GM21723 (cell line): ENCODE measurements at regions not wholly inside any gene's neighbourhood (a gene's known extent, or its start where the extent isn't known, plus 50 kb on each side); places are given as distances from the start of the nearest gene placed in this dataset.
"Not testable (repeated sequence)": the region's sequence is repeated elsewhere in the genome, so short reads cannot be mapped to it uniquely, and the experiment has no call there.

Source experiments
- ATAC-seq: cut with Tn5 transposase; IDR thresholded peaks from one replicate; pipeline ENCODE4 v1.9.1; 2021; ENCODE audit warnings: mild to moderate bottlenecking, moderate library complexity; ENCODE audit not compliant: unreplicated experiment

DNA sequence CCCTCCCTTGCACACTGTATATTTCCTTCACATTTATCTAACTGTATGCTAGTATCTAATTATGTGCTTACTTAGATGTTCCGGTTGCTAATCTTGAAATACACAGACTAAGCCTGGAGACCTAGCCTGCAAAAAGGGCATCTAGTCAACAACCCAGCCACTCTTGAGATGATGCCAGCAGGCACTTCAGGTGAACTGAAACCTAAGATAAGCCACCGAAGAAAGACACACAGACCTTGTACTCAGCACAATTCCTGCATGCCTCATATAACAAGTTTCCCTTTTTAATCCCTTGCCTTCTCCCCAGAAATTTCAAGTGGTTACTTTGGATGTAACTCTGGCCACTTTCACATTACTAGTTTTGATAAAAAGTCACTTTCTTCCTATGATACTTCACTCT, 2506.6 kb downstream of the ARAP2 start:
- no peak for ATAC-seq

DNA sequence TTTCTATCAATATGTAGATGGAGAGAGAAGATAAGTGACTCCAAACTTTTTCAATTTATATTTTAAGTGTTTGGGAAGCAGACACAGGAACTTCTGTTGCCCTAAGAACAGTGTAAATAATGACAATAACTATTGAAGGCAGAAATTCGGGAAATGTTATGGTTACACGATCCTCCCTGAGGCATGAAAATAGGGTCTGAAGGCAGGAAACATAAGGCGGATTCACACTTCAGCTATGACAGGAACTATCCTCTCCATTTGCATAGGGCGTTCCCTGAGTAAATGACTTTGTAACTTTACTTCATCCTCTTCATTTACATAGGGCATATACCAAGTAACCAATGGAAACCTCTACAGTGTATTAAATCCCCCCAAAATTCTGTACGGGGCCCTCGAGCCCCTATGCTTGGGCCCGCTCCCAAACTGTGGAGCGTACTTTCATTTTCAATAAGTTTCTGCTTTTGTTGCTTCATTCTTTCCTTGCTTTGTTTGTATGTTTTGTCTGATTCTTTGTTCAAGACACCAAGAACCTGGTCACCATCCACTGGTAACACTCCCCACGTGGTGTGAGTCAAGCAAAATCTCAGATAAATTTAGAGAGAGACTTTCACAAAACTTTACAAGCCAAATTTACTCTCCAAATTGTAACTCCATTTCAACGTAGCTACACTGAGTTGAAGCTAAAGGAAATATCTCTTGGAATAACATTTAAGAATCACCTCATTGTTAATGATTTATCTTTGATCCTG, 2504.3 kb downstream of the ARAP2 start:
- ATAC-seq: no peak

DNA sequence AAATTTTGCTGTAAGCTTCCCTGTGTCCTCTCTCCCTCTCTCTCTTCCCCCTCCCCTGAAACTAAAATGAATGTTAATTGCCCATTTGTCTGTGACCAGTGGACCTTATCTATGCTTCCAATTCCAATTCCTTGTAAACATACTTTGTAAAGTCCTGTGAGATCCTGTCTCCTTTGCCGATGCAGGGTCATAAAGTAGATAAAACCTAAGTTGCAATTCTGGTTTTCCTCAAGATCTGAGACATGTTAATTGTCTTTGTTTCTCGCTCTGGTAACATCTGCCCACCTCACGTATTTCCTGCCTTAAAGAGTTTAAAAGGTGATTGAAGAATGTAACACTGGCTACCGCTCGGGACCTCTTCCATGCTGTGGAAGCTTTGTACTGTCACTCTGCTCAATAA, 2503.4 kb downstream of the ARAP2 start:
- ATAC-seq: not testable (repeated sequence)

DNA sequence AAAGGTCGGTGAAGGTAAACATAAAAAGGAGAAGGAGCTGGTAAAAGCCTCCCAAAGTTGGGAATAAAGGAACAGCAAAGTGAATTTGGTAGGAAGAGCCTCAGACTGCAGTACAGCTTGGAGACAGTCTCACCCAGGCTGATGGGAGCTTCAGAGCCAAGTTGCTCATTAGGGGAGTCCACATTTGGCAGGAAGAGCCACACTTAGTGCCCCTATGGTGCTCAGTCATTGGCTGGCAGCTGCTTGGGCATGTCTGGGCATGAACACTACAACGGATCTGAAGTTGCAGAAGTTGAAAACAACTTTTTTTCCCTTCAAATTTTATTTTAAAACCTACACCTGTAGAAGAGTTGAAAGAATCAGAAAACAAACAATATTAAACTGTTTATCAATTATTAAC, 2497.3 kb downstream of the ARAP2 start:
- ATAC-seq: peak; percentile 62

DNA sequence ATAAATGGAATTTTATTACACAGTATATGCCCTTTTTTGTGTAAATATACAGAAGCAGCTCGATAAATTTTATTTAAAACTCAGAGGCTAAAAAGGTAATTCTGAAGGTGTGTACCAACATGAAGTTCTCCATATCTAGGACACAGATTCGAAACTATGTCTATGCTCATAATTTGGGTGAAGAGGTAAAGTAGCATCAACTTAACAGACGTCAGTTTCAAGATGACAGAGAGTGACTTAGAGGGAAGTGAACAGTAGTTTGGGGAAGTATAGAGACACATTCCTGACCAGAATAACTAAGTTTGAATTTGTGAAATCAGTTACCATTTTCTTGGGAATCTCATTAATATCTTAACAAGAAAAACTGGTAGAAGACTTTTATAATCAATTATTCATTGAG, 2493.3 kb downstream of the ARAP2 start:
- no peak for ATAC-seq

DNA sequence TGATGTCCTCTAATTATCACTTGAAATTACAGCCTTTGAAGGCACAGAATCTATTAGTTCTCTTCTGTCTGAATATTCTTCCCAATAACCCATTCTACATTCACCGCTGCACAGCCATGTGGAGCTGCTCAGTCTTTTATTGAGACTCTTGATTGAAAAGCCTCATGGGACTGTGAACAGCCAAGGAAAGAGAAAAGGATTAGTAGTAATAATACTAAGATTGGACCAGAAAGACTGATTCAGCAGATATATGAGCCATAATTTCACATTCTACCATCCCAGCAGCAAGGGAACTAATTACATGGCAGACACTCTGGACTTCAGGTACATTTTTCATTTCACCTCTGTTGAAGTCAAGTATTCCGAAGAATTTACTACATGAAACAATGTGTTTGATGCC, 2471.7 kb downstream of the ARAP2 start:
- ATAC-seq: no peak

DNA sequence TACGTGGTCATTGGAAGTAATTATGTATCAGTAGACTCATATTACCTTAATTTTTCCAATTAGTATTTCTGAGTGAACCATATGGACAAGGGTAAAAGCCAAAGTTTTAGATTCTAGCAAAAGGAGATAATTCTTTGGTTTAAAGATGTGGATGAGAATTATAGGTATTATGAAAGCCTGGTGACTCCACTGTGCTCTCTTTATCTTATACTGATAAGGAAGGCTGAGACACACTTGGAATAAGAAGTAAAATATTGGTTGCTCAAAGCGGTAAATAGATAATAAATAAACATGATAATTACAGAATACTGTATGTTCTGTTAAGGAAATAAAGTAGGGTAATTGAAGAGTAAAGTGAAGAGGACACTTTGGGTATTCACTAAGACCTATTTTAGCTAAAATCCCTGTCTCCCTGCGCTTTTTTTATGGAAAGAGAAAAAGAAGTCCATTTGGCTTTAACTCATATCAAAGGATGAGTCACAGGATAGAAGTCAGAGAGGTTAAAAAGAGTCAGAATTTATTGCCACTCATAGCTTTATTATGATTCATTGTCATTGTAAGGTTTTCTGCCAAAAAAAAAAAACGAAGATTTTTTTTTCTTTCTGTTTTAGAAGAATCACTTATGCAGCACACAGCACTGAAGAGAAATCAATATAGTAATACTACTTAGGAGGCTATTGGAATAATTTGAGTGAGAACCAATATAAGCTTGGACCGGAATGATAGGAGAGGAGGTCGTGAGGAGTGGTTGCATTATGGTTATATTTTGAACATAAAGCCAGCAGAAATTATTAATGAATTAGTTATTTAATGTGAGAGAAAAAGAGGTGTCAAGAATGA, 2463.1 kb downstream of the ARAP2 start:
- no peak for ATAC-seq

DNA sequence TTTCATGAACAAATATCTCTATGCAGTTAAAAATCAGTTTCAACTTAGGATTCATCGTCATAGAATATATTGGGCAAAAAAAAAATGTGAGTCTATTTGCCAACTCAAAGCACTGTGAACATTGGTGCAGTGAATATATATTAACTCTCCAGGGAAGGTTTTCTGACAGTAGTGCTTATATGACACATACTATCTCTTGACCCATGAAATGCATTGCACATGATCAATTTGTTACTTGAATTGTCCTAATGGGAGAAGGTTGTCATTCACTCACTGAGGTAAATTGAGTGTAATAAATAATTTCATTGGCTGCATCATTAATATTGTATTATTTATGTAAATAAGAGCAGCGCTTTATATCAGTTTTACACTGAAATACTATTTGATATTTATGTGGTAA, 2458.5 kb downstream of the ARAP2 start:
- no peak for ATAC-seq

DNA sequence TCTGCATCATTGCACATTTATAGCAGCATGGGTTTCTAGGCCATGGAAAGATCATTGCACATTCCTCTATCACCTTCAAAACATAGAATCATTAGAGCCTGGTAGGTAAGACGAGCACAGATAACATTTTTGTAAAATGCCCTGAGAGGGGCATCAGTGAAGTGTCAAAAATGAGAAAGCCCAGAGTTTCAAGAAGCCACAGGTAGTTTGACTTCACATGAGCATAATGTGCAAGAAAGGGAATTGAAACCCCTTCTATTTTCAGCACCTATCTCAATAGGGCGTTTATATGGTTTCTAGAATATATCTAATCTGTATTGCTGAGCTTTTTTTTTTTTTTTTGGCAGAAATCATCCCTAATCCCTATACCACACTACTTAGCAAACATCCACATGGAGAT, 2441.7 kb downstream of the ARAP2 start:
- no peak for ATAC-seq

DNA sequence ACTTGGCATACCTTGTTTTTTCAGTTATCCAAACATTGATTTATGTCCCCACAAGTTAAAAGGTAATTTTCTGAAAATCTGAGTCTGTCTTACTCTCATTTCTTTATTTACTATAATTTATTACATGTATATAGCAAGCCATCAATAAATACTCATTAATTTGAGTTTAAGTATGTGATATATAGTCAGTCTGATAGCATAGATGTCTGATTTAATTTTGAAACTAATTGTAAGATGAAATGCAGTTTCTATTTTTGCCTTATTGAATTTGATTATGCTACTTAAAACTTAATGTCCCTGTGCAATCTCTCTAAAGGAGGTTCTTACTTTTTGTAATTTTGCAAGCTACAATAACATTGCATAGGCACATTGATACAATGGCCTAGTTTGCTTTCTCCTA, 2418.6 kb downstream of the ARAP2 start:
- ATAC-seq: no peak

DNA sequence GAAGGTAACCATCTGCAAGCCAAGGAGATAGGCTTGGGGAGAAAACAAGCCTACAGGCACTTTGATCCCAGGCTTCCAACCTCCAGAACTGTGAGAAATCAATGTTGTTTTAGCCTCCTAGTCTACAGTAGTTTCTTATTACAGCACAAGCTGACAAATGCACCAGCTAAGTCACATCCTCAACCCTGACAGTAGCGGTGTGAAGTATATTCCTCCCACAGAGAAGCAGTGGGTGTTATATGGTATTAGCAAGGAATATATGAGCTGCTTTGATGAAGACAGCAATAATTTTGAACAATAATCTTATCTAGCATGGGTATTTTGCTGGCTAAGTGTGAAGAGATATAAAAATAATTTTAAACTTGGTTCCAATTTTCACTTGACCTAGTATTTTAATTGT, 2415.0 kb downstream of the ARAP2 start:
- ATAC-seq: not testable (repeated sequence)

DNA sequence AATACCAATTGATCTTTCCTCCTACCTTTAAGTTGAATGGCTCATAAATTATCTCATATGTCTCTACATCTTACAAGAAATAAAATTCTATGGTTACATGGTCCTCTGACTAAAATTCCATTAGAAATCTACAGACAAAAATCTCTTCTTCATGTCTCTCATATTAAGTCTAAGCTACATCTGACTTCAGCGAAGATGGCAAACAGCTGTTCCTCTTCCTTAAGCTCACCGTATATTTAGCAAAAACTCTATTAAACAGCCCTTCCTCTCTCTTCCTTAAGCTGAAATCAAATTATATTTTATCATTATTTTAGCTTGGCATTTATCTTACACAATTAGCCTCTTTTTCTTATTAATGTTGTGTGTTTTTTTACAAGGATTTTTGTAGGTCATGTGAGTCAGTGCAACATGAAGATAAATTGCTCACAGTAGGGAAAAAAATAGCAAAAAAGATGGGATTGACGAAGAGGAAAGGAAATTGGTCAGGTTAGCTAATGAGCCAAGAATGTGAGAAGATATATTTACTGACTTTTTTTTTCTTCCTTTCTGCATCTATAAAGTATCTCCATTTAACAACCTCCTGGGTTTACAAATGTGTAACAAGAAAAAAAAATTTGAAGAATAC, 2412.8 kb downstream of the ARAP2 start:
- no peak for ATAC-seq

DNA sequence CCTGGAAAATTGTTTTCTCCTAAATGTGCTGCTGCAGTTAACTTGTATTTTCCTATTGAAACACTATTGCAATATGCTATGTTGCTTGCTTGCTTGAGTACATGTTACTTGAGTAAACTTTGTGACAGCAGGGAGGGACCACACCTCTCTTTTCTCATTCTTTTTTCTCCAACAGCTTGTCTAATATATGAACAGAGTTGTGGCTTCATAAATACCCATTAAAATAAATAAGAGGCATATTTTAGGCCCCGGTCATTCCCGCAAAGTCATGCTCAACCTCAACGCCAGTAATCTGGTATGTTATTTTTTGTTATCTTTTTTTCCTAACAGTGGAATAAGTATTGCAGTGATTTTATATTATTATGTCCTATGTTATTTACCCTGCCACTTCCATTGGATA, 2408.6 kb downstream of the ARAP2 start:
- not testable (repeated sequence) for ATAC-seq

DNA sequence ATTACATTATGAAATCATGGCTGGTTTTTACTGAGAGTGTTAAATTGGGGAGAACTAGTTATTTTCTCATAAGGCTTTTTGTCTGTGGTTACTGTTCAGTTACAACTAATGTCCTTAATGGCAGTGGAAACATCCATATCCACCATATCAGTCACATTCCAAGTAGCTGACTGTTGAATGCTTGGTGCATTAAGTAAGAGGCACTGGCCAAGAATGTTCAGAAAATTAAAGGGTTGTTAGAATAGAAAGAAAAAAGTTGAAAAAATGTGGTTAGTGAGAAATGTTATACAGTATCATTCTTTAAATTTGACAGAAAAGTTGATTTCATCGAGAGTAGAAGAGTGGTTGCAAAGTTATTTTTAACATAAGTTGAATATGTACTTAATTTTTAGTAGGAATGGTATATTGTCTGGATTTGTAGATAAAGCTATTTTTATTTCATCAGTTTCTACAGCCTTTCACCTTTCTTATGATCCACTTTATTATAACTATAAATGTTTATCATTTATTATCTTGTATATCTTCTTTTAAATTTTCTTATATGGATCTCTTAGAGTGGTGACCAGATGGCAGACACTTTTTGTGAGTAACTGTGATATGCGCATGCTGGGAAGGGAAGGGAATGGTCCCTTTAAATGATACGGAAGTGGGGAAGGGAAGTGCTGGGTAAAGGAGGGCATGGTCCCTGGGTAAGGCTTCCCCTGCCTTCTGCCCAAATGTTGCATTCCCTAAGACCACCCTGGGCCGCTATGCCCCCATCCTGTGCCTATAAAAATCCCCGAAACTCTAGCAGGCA, 2407.1 kb downstream of the ARAP2 start:
- no peak for ATAC-seq

DNA sequence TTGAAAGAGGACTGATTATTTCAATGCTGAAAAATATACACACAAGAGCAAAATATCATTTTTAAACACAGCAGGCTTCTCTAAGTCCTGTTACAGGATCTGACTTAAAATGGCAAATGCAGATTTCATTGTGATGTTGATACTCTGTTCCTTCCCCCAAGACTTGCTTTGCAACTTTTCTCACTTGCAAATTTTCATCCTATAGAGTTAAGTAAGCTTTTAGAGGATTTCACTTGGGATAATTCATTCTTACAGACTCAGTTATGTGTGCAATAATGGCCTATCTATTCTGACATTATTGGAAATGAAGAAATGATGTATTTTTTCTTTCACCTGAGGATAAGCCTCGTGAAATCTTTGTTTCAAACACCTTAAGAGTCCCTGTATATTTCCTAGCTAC, 2403.2 kb downstream of the ARAP2 start:
- no peak for ATAC-seq

DNA sequence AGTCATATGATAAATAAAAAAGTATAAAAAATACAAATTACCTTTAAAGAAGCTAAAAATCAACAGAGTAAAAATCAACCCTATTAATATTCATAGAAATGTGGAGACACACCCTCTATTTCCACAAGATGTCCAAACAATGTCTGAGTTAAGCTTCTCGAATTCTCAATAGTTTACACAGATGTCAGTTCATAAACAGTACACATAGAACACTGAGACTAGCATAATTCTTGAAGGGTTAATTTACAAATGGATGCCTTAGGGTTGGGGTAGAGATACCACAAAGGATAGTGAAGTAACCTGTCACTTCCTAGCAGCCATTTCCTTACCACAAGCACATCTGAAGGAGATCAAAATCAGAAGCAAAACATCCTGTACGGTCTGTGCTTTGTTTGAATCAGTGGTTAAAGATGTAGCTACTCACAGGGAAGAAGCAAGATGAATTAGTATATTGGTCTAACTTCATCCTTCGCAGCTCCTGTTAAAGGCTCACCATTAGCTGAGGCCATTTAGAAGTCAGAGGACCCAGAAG, 2393.9 kb downstream of the ARAP2 start:
- no peak for ATAC-seq

DNA sequence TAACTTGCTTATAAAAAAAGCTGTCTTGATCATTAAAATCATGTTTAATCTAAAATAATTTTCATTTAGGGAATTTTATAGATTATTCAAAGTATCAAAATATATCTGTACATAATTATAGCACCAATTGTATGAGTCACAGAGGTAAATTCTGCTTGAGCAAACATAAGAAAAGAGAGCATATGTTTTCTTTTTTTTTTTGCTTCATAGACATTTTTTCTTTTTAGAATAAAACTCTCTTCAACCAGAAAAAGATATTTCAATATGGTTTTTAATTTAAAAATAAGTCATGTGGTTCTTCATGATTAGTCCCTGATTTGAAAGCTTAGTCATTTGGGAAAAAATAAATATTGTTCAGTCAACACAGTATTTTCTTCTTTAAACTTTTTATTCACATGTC, 2390.6 kb downstream of the ARAP2 start:
- ATAC-seq: not testable (repeated sequence)

DNA sequence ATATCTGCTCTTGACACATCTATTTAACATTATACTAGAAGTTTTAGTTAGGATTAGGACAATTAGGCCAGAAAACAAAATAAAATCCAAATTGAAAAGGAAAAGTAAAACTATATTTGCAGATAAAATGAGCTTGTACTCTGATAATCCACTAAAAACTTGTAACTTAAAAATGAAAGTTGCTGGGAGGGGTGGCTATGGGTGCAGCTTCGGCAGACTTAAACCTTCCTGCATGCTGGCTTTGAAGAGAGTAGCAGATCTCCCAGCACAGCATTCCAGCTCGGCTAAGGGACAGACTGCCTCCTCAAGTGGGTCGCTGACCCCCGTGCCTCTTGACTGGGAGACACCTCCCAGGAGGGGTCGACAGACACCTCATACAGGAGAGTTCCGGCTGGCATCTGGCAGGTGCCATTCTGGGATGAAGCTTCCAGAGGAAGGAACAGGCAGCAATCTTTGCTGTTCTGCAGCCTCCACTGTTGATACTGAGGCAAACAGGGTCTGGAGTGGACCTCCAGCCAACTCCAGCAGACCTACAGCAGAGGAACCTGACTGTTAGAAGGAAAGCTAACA, 2379.9 kb downstream of the ARAP2 start:
- ATAC-seq: no peak

DNA sequence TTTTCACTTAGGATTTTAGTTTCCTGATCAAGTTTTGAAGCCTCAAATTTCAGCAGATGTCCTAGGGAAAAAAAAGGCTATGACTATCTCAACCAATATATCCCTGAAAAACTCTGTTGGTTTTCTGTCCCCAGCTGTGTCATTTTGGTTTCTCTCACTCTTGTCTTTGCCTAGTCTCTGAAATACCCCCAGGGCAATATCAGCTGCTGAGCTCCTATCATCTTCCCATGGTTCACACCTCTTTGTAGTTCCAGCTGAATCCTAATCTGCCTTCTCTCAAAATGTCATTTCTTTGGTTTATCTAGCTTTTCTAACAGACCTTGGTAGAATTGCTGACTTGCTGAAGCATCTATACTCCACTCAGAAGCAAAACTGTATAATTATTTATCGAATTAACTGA, 2370.5 kb downstream of the ARAP2 start:
- no peak for ATAC-seq

DNA sequence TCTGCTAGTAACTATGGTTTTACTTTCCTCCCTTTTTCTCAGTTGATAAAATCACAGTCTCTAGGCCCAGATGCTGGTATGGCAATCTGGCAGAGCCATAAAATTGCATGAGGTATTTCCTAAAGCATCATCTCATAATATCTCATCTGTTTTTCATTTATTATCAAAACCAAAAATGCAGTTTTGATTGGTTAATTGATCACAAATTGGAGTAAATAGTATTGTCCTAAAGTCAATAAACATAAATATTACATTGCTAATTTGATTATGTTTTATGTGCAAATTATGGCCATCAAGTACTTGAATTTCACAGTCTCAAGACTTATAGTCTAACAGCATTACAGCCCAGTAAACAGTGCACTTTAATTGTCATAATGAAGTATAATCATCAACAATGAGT, 2365.6 kb downstream of the ARAP2 start:
- no peak for ATAC-seq

DNA sequence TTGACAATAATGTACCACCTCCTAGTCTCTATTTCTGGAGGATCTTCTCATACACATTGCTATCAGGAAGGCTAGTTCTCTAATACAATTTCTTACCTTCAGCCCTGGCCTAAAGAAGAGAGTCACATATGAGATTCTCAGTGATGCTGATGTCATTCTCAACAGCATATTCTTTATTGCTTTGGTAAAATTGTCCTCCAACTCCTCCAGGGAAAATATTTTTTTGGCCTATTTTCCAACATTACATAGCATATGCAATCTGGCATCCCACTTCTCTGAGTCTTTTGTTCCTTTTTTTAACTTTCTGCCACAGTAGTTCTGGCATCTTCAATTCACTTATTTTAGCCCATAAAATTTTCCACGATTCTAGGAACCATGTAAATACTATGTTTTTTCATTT, 2363.1 kb downstream of the ARAP2 start:
- no peak for ATAC-seq
